Esophagus squamous epithelium (tissue), 5 donors: ENCODE measurements at regions not wholly inside any gene's neighbourhood (a gene's known extent, or its start where the extent isn't known, plus 50 kb on each side); places are given as distances from the start of the nearest gene placed in this dataset.

Experiments
- DNase-seq: peaks from one replicate; lab custom pipeline; 2025; lab: John Stamatoyannopoulos, UW
- H3K27ac ChIP-seq, 4 donors: fragments of 200-600 bp; sonication (generic); one replicate each; pipeline ENCODE4 v1.5.1; 2016 to 2019; ENCODE audit warnings: mild to moderate bottlenecking in 1 of 4
- H3K27me3 ChIP-seq, 4 donors: fragments of 200-600 bp; sonication (generic); 1 replicate in 3 of 4; 2 replicates in 1 of 4; pipeline versions ENCODE4 v1.5.1 to v1.6.0; 2017 to 2021; ENCODE audit warnings: antibody characterized with exemption in 1 of 4
- H3K36me3 ChIP-seq, 3 donors: fragments of 200-600 bp; sonication (generic); one replicate each; pipeline ENCODE4 v1.5.1; 2016 to 2019
- H3K4me1 ChIP-seq, 3 donors: fragments of 200-600 bp; sonication (generic); one replicate each; pipeline ENCODE4 v1.5.1; 2017 to 2019
- H3K4me3 ChIP-seq, 4 donors: fragments of 200-600 bp; sonication (generic); 1 replicate in 3 of 4; 2 replicates in 1 of 4; pipeline ENCODE4 v1.5.1; 2016 to 2019; ENCODE audit warnings: mild to moderate bottlenecking in 2 of 4, moderate library complexity in 1 of 4
- H3K9me3 ChIP-seq, 3 donors: fragments of 200-600 bp; sonication (generic); one replicate each; pipeline ENCODE4 v1.5.1; 2016 to 2019
- POLR2A ChIP-seq, 4 donors: fragments of 450-650 bp; IDR thresholded peaks; one replicate each; pipeline ENCODE4 v1.6.1; 2017; ENCODE audit warnings: antibody characterized with exemption in 4 of 4, mild to moderate bottlenecking in 4 of 4, moderate library complexity in 3 of 4
- WGBS, 2 donors: methylation state at CpG; one replicate each; pipeline ENCODE4 v1.1.5; 2018; 5-methylcytosine and 5-hydroxymethylcytosine counted together
- intact Hi-C: fragments of 100-400 bp; cut with DNase I; formaldehyde crosslinking; loops from one replicate; pipeline ENCODE4 v1.15.0; 2022
- TF ChIP-seq, protein P1 (sequence below), 6 experiments: fragments of 450-650 bp in 4 of 6; fragments of 200-600 bp in 2 of 6; sonication (generic) in 2 of 6; IDR thresholded peaks; one replicate each; pipeline ENCODE4 v1.5.1; 2016 to 2019; ENCODE audit warnings: antibody characterized with exemption in 6 of 6, mild to moderate bottlenecking in 4 of 6, moderate library complexity in 4 of 6
- donor health status: DM: yes; HTN: yes; CAD: no.

GRCh38 chr2:52974127-52974526 lies 793.5 kb upstream of the CHAC2 start:
- 75 to 91% methylated on average over 1 of the region's 1 CpG for WGBS, 2 donors
- H3K27ac ChIP-seq, result no peak overlapping the region
- no peaks in the 10 kb centered on the region for H3K27me3 ChIP-seq
- DNase-seq, result no peak
- no peak overlapping the region for H3K4me3 ChIP-seq
- H3K9me3 ChIP-seq, result no peaks in the 10 kb centered on the region
- TF ChIP-seq, protein P1, sequence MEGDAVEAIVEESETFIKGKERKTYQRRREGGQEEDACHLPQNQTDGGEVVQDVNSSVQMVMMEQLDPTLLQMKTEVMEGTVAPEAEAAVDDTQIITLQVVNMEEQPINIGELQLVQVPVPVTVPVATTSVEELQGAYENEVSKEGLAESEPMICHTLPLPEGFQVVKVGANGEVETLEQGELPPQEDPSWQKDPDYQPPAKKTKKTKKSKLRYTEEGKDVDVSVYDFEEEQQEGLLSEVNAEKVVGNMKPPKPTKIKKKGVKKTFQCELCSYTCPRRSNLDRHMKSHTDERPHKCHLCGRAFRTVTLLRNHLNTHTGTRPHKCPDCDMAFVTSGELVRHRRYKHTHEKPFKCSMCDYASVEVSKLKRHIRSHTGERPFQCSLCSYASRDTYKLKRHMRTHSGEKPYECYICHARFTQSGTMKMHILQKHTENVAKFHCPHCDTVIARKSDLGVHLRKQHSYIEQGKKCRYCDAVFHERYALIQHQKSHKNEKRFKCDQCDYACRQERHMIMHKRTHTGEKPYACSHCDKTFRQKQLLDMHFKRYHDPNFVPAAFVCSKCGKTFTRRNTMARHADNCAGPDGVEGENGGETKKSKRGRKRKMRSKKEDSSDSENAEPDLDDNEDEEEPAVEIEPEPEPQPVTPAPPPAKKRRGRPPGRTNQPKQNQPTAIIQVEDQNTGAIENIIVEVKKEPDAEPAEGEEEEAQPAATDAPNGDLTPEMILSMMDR (IDR thresholded peaks at IDR 0.05), result no peak
- no peak for TF ChIP-seq POLR2A (IDR thresholded peaks at IDR 0.05)
- no peaks in the 10 kb centered on the region for H3K4me1 ChIP-seq
- no peaks in the 10 kb centered on the region for H3K36me3 ChIP-seq
- intact Hi-C loops, result no loop called here

GRCh38 chr2:52970642-52971041 lies 797.0 kb upstream of the CHAC2 start:
- no peaks in the 10 kb centered on the region for H3K4me1 ChIP-seq
- 73 to 87% methylated on average over 1 of the region's 1 CpG for WGBS, 2 donors
- no peaks in the 10 kb centered on the region for H3K9me3 ChIP-seq
- TF ChIP-seq, protein P1 (IDR thresholded peaks at IDR 0.05), result no peak
- TF ChIP-seq POLR2A (IDR thresholded peaks at IDR 0.05), result no peak
- H3K36me3 ChIP-seq, result no peaks in the 10 kb centered on the region
- no peak for DNase-seq
- no peaks in the 10 kb centered on the region for H3K27me3 ChIP-seq
- intact Hi-C loops, result no loop called here
- H3K27ac ChIP-seq, result no peak overlapping the region
- H3K4me3 ChIP-seq, result no peak overlapping the region

DNA sequence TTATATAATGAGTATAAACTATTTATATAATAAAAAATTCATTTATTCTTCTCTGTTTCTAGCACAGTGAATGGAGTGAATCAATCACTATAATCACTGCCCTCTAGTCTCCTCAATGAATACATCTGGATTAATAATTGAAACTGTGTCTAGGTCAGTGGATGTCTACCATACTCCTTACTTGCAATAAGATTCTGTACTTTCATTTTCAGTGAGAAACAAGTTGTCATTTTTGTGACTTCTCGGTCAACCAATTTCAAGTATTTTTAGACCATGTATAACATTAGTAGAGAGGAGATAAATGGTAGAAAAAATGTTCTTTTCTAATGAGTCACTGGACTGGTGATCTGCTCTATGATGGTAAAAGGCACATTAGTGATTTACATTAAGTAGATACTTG lies 799.6 kb upstream of the CHAC2 start:
- Histone ChIP-seq H3K9me3 (no peaks in the 10 kb centered on the region), H3K36me3 (no peaks in the 10 kb centered on the region), H3K27ac (no peak overlapping the region), H3K4me1 (no peaks in the 10 kb centered on the region), H3K27me3 (no peaks in the 10 kb centered on the region), H3K4me3 (no peak overlapping the region)
- no peak for DNase-seq
- WGBS, 2 donors, result 84 to 93% methylated on average over 1 of the region's 1 CpG
- TF ChIP-seq, protein P1 (IDR thresholded peaks at IDR 0.05), result no peak
- TF ChIP-seq POLR2A (IDR thresholded peaks at IDR 0.05), result no peak
- intact Hi-C loops, result no loop called here

GRCh38 chr2:52964916-52965530 lies 802.6 kb upstream of the CHAC2 start:
- Histone ChIP-seq H3K27ac (no peak overlapping the region), H3K4me3 (no peak overlapping the region), H3K4me1 (no peaks in the 10 kb centered on the region), H3K36me3 (no peaks in the 10 kb centered on the region), H3K9me3 (no peaks in the 10 kb centered on the region), H3K27me3 (no peaks in the 10 kb centered on the region)
- DNase-seq, result no peak
- WGBS, 2 donors, result 44 to 64% methylated on average over 4 of the region's 4 CpGs
- intact Hi-C loops, result no loop called here
- TF ChIP-seq, protein P1 (IDR thresholded peaks at IDR 0.05), result no peak
- no peak for TF ChIP-seq POLR2A (IDR thresholded peaks at IDR 0.05)

DNA sequence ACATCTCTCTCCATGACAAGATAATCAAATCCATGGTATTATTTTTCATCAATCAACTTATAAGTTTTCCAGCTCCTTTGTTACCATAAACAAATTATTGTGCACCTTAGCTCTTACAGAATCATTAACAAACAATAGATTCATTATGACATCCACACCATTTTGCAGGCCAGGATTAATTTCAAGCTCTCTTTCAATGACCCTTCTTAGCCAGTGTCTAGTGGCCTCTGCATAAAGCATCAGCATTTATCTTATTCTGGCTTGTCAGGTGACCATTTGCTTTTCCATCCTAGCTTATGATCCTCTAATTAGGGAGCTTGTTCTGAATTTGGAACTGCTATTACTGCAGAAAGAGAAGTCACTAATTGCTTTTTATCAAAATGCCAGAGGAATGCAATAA lies 806.2 kb upstream of the CHAC2 start:
- TF ChIP-seq, protein P1 (IDR thresholded peaks at IDR 0.05), result no peak
- no peak for TF ChIP-seq POLR2A (IDR thresholded peaks at IDR 0.05)
- H3K27ac ChIP-seq, result no peak overlapping the region
- intact Hi-C loops, result no loop called here
- H3K27me3 ChIP-seq, result no peaks in the 10 kb centered on the region
- DNase-seq, result no peak
- H3K9me3 ChIP-seq, result no peaks in the 10 kb centered on the region
- H3K36me3 ChIP-seq, result no peaks in the 10 kb centered on the region
- H3K4me1 ChIP-seq, result no peaks in the 10 kb centered on the region
- no peak overlapping the region for H3K4me3 ChIP-seq
